Activated CD8-positive, alpha-beta memory T cell treated with anti-CD3 and anti-CD28 coated beads, Interleukin-2, amount 50 U/mL, for 4 hours (primary cell): ENCODE measurements at regions not wholly inside any gene's neighbourhood (a gene's known extent, or its start where the extent isn't known, plus 50 kb on each side); places are given as distances from the start of the nearest gene placed in this dataset.

Experiments
- DNase-seq: peaks from one replicate; pipeline ENCODE4 v3.0.0-alpha.2; 2020

GRCh38 chr7:94054130-94054529 is 50.0 kb upstream of the BET1 start:
- no peak for DNase-seq

DNA sequence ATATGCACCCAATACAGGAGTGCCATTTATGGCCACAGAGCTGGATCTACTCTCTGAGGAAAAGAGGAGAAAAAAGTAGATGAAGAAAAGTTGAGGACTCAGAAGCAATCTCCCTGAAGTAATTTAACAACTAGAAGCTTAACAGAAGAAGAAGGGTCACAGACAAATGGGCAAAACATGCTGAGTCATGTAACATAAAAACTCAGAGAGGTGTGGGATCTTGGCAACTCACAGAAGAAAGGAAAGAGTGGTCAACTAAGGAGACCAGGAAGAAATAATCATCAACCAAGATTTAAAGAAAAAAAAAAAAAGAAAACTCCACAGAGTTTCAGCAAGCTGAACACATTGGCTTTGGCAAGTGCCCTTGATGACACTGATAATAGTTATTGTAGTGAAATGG is 51.8 kb upstream of the BET1 start:
- DNase-seq: no peak

GRCh38 chr7:94056796-94057207 is 52.6 kb upstream of the BET1 start:
- no peak for DNase-seq

- no peak for DNase-seq
Observed at GRCh38 chr7:94057955-94058354, 53.8 kb upstream of the BET1 start.

GRCh38 chr7:94059746-94060145 is 55.6 kb upstream of the BET1 start:
- no peak for DNase-seq

GRCh38 chr7:94060752-94061151 is 56.6 kb upstream of the BET1 start:
- no peak for DNase-seq

- no peak for DNase-seq
Observed at GRCh38 chr7:94061326-94061725, 57.2 kb upstream of the BET1 start.

GRCh38 chr7:94062372-94062771 is 58.2 kb upstream of the BET1 start:
- DNase-seq: no peak

DNA sequence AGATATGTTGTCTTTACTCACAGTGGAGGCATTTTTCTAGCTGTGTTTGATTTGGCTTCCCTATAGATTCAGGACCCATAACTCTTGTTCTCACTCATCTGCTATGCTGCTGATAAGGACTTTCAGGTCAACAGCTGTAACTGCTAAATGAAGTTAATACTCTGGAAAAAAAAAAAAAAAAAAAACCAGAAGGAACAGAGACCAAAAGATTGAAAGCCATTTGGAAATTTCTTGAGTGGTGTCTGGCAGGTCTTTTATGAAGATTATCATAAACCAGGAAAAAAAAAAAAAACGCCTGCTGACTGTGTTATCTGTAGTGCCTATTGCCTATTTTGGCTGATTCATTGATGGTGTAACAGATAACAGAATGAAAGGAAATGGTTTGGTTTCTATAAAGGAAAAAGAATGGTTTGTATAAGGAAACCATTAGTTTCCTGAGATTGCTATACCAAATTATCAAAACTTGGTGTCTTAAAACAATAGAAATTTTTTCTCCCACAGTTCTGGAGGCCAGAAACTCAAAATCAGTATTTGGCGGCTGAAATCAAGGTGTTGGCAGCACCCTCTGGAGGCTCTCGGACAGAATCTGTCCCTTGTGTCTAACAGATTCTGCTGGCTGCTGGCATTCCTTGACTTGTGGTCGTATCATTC is 60.5 kb upstream of the BET1 start:
- DNase-seq: no peak

GRCh38 chr7:94067047-94067446 is 62.9 kb upstream of the BET1 start:
- no peak for DNase-seq

- DNase-seq: no peak
Observed at GRCh38 chr7:94067506-94067905, 63.4 kb upstream of the BET1 start.

GRCh38 chr7:94069162-94069739 is 65.1 kb upstream of the BET1 start:
- DNase-seq: no peak

DNA sequence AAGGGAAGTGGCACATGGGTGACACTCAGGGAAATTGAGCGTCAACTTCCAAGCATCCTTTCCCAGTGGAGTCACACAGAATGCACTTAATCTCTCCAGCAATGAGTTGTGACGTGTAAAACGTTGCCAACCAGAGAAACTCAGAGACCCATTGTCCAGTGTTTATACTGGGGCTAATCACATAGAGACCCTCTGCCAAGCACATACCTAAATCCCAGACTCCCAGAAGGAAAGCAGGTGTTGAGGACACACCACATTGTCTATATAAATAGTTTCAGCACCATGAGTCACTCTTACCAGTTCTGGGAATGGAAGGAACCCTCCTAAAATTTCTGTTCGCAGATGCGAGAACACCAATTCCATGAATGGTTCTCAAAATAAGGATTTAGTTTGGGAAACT is 76.4 kb upstream of the BET1 start:
- no peak for DNase-seq

DNA sequence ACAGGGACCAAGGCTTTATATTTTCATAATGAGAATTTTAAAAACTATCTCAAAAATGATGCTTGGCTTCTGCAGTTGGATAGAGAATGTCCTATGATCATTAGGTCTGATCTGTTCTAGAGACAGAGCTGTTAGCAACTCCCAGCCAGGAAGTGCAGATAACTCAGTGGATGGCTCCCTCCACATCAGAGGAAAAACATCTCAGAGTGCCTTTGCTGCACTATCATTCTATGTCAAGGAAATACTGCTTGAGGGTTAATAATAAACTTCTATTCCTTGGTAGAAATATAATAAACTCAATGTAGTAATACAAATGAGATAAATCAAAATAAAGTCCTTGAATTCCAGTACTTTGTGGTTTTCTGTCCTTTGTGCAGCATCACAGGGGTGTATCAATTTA is 78.0 kb upstream of the BET1 start:
- no peak for DNase-seq

GRCh38 chr7:94087664-94088352 is 83.7 kb upstream of the BET1 start:
- DNase-seq: peak; percentile 25

- no peak for DNase-seq
Observed at GRCh38 chr7:94088560-94088959, 84.4 kb upstream of the BET1 start.

GRCh38 chr7:94089806-94090205 is 85.7 kb upstream of the BET1 start:
- DNase-seq: no peak

DNA sequence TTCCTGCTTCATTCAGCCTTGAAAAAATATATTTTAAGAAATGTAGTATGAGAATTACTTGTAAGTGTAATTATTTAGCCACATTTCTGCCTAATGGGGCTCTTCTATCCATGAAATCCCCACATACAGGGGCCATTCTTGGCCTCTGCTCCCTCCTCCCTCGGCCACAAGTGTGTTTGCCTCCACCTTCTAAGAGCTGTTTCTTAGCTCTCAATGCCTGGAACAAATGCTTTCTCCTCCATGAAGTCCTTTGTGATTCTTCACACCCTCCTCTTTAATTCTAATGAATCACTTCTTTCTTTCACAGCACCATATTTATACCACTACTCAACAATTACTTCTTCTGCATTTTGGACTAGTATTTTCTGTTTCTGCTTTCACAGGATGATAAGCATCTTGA is 88.8 kb upstream of the BET1 start:
- DNase-seq: no peak

- DNase-seq: no peak
Observed at GRCh38 chr7:94094298-94094697, 90.1 kb upstream of the BET1 start.

DNA sequence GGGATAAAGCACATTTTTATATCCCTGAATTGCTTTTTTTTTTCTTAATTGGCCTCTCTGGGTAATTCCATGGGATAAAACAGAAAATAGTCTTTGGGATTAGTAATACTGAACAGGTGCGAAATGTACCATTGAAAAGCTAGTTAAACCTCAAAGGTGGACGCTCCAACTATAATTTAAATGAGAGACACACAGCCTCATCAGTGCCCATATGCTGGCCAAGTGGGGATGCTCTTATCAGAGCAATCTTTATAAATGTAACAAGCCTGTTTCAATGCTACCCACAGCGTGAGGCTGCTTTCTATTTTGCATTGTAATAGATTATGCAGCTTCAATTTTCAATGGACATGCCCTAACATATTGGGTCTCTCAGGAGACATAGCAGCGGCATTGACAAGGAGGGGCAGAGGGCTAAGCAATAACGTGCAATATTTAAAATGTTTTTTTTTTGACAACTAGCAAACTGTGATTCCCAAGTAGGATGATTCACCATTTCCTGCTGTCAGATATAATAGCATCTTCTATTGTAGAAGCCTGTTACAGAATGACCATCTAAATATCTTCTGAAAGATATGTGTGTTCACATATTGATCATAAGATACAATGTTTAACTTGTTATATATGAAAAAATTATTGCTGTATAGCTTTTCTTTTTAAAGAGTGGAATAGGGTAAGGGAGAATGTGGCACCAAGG is 91.3 kb upstream of the BET1 start:
- no peak for DNase-seq

GRCh38 chr7:94099679-94100078 is 95.5 kb upstream of the BET1 start:
- no peak for DNase-seq

DNA sequence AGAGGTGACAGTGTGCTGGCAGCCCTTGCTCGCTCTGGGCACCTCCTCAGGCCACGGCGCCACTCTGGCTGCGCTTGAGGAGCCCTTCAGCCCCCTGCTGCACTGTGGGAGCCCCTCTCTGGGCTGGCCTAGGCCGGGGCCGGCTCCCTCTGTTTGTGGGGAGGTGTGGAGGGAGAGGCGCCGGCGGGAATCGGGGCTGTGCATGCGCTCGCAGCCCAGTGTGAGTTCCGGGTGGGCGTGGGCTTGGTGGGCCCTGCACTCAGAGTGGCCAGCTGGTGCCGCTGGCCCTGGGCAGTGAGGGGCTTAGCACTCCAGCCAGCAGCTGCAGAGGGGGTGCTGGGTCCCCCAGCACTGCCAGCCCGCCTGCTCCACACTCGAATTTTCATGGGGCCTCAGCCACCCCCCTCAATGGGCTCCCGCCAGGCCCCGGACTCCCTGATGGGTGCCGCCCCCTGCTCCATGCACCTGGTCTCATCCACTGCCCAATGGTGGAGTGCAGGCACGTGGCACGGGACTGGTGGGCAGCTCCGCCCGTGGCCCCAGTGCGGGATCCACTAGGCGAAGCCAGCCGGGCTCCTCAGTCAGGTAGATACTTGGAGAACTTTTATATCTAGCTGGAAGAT is 96.7 kb upstream of the BET1 start:
- no peak for DNase-seq

DNA sequence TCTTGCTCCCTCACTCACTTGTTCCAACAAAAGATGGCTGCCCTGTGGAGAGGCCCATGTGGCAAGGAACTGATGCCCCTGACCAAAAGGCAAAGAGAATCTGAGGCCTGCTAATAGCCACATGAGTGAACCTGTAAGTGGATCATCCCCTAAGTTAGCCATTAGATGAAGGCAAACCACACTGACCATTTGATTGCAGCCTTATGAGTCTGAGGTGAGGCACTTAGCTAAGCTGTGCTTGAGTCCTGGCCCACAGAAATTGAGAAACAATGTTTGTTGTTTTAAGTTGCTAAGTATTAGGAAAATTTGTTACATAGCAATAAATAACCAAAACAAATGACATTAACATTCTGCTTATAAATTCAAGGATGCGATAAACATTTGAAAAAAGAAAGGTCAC is 100.1 kb upstream of the BET1 start:
- no peak for DNase-seq

DNA sequence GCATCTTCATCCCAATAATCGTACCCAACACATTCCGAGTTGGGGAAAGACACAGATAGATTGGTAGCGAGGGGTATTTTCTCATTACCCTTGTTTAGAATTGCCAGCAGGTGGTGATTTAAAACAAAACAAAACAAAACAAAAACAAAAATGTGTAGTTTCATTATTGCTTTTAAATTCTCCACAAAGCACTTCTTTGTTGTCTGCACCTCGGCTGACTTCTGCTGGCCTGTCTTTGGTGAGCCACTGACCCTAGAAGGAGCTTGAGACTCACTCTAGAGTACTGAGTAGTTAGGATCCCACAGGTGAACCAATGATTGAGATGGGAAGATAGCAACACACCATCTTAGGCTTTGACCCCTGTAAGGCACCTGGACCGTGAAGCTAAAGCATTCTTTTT is 105.4 kb upstream of the BET1 start:
- DNase-seq: no peak
